K562 (cell line): ENCODE measurements at regions not wholly inside any gene's neighbourhood (a gene's known extent, or its start where the extent isn't known, plus 50 kb on each side); places are given as distances from the start of the nearest gene placed in this dataset.

Source experiments
- CC2D1A ChIP-seq: fragments of 450-650 bp; IDR thresholded peaks from 2 replicates; pipeline ENCODE4 v1.6.1; 2017; ENCODE audit warnings: mild to moderate bottlenecking
- CTCF ChIP-seq, 3 experiments: IDR thresholded peaks in 2 of 3; conservative IDR thresholded peaks in 1 of 3; 2 replicates each; pipeline ENCODE4 v1.5.1; 2011 to 2012; ENCODE audit warnings: low read length in 3 of 3, mild to moderate bottlenecking in 3 of 3, control low read depth in 2 of 3, improper control_type of control experiment in 1 of 3, inconsistent platforms in 1 of 3, low read depth in 1 of 3, mixed read lengths in 1 of 3, moderate library complexity in 1 of 3; ENCODE audit not compliant: insufficient read depth in 2 of 3
- ETS1 ChIP-seq: conservative IDR thresholded peaks from 2 replicates; pipeline ENCODE4 v1.6.1; 2011; ENCODE audit warnings: low read depth, mild to moderate bottlenecking, low read length; ENCODE audit not compliant: control insufficient read depth
- FOXO4 ChIP-seq: fragments of 450-650 bp; formaldehyde crosslinking; IDR thresholded peaks from 2 replicates; pipeline ENCODE4 v1.4.0; 2020; ENCODE audit warnings: mild to moderate bottlenecking, moderate library complexity
- HDAC3 ChIP-seq: fragments of 450-650 bp; IDR thresholded peaks from 2 replicates; pipeline ENCODE4 v1.6.1; 2018; ENCODE audit warnings: borderline replicate concordance, mild to moderate bottlenecking, moderate library complexity; ENCODE audit not compliant: partially characterized antibody
- HMG20A ChIP-seq: fragments of 450-650 bp; formaldehyde crosslinking; conservative IDR thresholded peaks from 2 replicates; pipeline ENCODE4 v1.4.0; 2020; ENCODE audit warnings: mild to moderate bottlenecking, mixed read lengths
- HNRNPL ChIP-seq: fragments of 200-400 bp; formaldehyde crosslinking; IDR thresholded peaks from 2 replicates; pipeline ENCODE4 v1.6.1; 2017; ENCODE audit warnings: low read depth, mild to moderate bottlenecking, low read length
- MAFG ChIP-seq: fragments of 450-650 bp; conservative IDR thresholded peaks from 2 replicates; pipeline ENCODE4 v1.6.1; 2016; ENCODE audit warnings: missing genetic modification characterization, missing compliant biosample characterization
- NR2C2 ChIP-seq, 2 experiments: fragments of 200-800 bp in 1 of 2; sonication (Bioruptor generic) in 1 of 2; sonication (generic) in 1 of 2; formaldehyde crosslinking in 1 of 2; IDR thresholded peaks; 2 replicates each; pipeline versions ENCODE4 v1.6.1 to v1.8.0; 2016 to 2022; ENCODE audit warnings: mild to moderate bottlenecking in 1 of 2, missing compliant biosample characterization in 1 of 2, missing genetic modification characterization in 1 of 2, missing genetic modification reagents in 1 of 2
- PHF8 ChIP-seq: fragments of 200-600 bp; sonication (generic); IDR thresholded peaks from 2 replicates; pipeline ENCODE4 v1.6.1; 2012; ENCODE audit warnings: mixed run types, mild to moderate bottlenecking, inconsistent platforms, low read length, moderate library complexity, borderline replicate concordance
- POLR2A ChIP-seq: fragments of 450-650 bp; conservative IDR thresholded peaks from 2 replicates; pipeline ENCODE4 v1.6.1; 2016
- RREB1 ChIP-seq: fragments of 250-450 bp; sonication (Bioruptor Pico); IDR thresholded peaks from 2 replicates; pipeline ENCODE4 v1.4.0; 2020
- SUPT5H ChIP-seq: fragments of 450-650 bp; IDR thresholded peaks from 2 replicates; pipeline ENCODE4 v1.6.1; 2016
- TF ChIP-seq, protein P1 (sequence below), 2 experiments: fragments of 450-650 bp in 1 of 2; sonication (generic) in 1 of 2; formaldehyde crosslinking in 1 of 2; IDR thresholded peaks in 1 of 2; conservative IDR thresholded peaks in 1 of 2; 2 replicates each; pipeline versions ENCODE4 v1.6.1 to v1.8.1; 2016 to 2023; ENCODE audit warnings: mild to moderate bottlenecking in 2 of 2, moderate library complexity in 2 of 2, inconsistent platforms in 1 of 2, missing genetic modification reagents in 1 of 2

GRCh38 chr2:176822060-176822459, 390.5 kb upstream of the HNRNPA3 start:
- TF ChIP-seq CC2D1A (no peak), MAFG (tag) (no peak), PHF8 (no peak), HNRNPL (no peak), CTCF (IDR thresholded peaks at IDR 0.05 in 2 of 3, conservative IDR thresholded peaks at IDR 0.05 in 1 of 3; ENCODE audit: insufficient read depth in 2 of 3, low read depth in 1 of 3, low read length in 3 of 3) (no peak), HDAC3 (no peak), SUPT5H (no peak), RREB1 (CRISPR knock-in tag) (no peak), ETS1 (no peak), POLR2A (no peak), HMG20A (CRISPR knock-in tag) (no peak), NR2C2 (CRISPR knock-in tag; IDR thresholded peaks at IDR 0.05) (no peak), NR2C2 (tag; IDR thresholded peaks at IDR 0.05) (no peak), FOXO4 (CRISPR knock-in tag) (no peak)
- TF ChIP-seq, protein P1, sequence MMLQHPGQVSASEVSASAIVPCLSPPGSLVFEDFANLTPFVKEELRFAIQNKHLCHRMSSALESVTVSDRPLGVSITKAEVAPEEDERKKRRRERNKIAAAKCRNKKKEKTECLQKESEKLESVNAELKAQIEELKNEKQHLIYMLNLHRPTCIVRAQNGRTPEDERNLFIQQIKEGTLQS (IDR thresholded peaks at IDR 0.05), result no peak
- TF ChIP-seq, protein P1 (CRISPR knock-in tag; conservative IDR thresholded peaks at IDR 0.05), result no peak
